Astrocyte of the hippocampus (primary cell): ENCODE measurements at regions not wholly inside any gene's neighbourhood (a gene's known extent, or its start where the extent isn't known, plus 50 kb on each side); places are given as distances from the start of the nearest gene placed in this dataset.

Source experiments
- DNase-seq: peaks from one replicate; pipeline ENCODE4 v3.0.0; 2011; ENCODE audit warnings: low read depth, low spot score

GRCh38 chr7:25314731-25315267 lies 86.5 kb upstream of the NPVF start:
- no peak for DNase-seq

- DNase-seq: no peak
Measured at GRCh38 chr7:25316366-25316765, 88.1 kb upstream of the NPVF start.

- DNase-seq: no peak
Measured at GRCh38 chr7:25318047-25318446, 89.8 kb upstream of the NPVF start.

GRCh38 chr7:25319707-25320106 lies 91.4 kb upstream of the NPVF start:
- no peak for DNase-seq

- DNase-seq: no peak
Measured at GRCh38 chr7:25320791-25321190, 92.5 kb upstream of the NPVF start.

GRCh38 chr7:25321424-25321823 lies 93.1 kb upstream of the NPVF start:
- no peak for DNase-seq

GRCh38 chr7:25322473-25322872 lies 94.2 kb upstream of the NPVF start:
- DNase-seq: no peak

GRCh38 chr7:25325186-25325757 lies 97.0 kb upstream of the NPVF start:
- no peak for DNase-seq

GRCh38 chr7:25326501-25327156 lies 98.3 kb upstream of the NPVF start:
- no peak for DNase-seq

GRCh38 chr7:25329815-25330214 lies 101.5 kb upstream of the NPVF start:
- DNase-seq: no peak

- no peak for DNase-seq
Measured at GRCh38 chr7:25333296-25333928, 105.1 kb upstream of the NPVF start.

GRCh38 chr7:25347360-25348066 lies 119.2 kb upstream of the NPVF start:
- DNase-seq: peak; percentile 4

- peak; percentile 6 for DNase-seq
Measured at GRCh38 chr7:25348104-25348503, 119.8 kb upstream of the NPVF start.

- DNase-seq: no peak
Measured at GRCh38 chr7:25349283-25350017, 121.2 kb upstream of the NPVF start.

GRCh38 chr7:25350041-25350440 lies 121.8 kb upstream of the NPVF start:
- DNase-seq: no peak

GRCh38 chr7:25351761-25352160 lies 123.5 kb upstream of the NPVF start:
- DNase-seq: no peak

- no peak for DNase-seq
Measured at GRCh38 chr7:25353196-25353595, 124.9 kb upstream of the NPVF start.

GRCh38 chr7:25353732-25354131 lies 125.4 kb upstream of the NPVF start:
- no peak for DNase-seq

GRCh38 chr7:25356534-25357151 lies 128.4 kb upstream of the NPVF start:
- DNase-seq: no peak

GRCh38 chr7:25358926-25359325 lies 130.6 kb upstream of the NPVF start:
- DNase-seq: no peak

GRCh38 chr7:25359471-25360059 lies 131.3 kb upstream of the NPVF start:
- DNase-seq: peak; percentile 70
